ENCODE measurements at regions not wholly inside any gene's neighbourhood (a gene's known extent, or its start where the extent isn't known, plus 50 kb on each side); places are given as distances from the start of the nearest gene placed in this dataset.
"Not testable (repeated sequence)": the region's sequence is repeated elsewhere in the genome, so short reads cannot be mapped to it uniquely, and the experiment has no call there.

- Mint-ChIP-seq H3K4me3 (no peak overlapping the region), H3K27ac (no peak overlapping the region), H3K9me3 (peaks cover 1% of the 10 kb centered on the region), H3K27me3 (no peaks in the 10 kb centered on the region), H3K4me1 (peaks cover 8% of the 10 kb centered on the region), H3K36me3 (no peaks in the 10 kb centered on the region)
- POLR2A ChIA-PET: no interaction called here
- ATAC-seq (ENCODE audit: low read depth) (no peak), DNase-seq (no peak)
These were observed 78.3 kb upstream of the SLC16A7 start for GRCh38 chr12:59517522-59517921.

GRCh38 chr12:59500915-59501314 lies 94.9 kb upstream of the SLC16A7 start:
- Mint-ChIP-seq H3K4me1 (peaks cover 3% of the 10 kb centered on the region), H3K9me3 (no peaks in the 10 kb centered on the region), H3K4me3 (no peak overlapping the region), H3K27me3 (no peaks in the 10 kb centered on the region), H3K36me3 (no peaks in the 10 kb centered on the region), H3K27ac (no peak overlapping the region)
- no peak for DNase-seq
- POLR2A ChIA-PET: no interaction called here
- no peak for ATAC-seq (ENCODE audit: low read depth)

GRCh38 chr12:59500335-59500734 lies 95.5 kb upstream of the SLC16A7 start:
- H3K27ac Mint-ChIP-seq: no peak overlapping the region
- no peaks in the 10 kb centered on the region for H3K9me3 Mint-ChIP-seq
- H3K27me3 Mint-ChIP-seq: no peaks in the 10 kb centered on the region
- POLR2A ChIA-PET: no interaction called here
- no peaks in the 10 kb centered on the region for H3K36me3 Mint-ChIP-seq
- H3K4me3 Mint-ChIP-seq: no peak overlapping the region
- H3K4me1 Mint-ChIP-seq: peaks cover 3% of the 10 kb centered on the region
- ATAC-seq (ENCODE audit: low read depth) (no peak), DNase-seq (no peak)

- Mint-ChIP-seq H3K4me1 (peaks cover 3% of the 10 kb centered on the region), H3K36me3 (no peaks in the 10 kb centered on the region), H3K9me3 (no peaks in the 10 kb centered on the region), H3K27me3 (no peaks in the 10 kb centered on the region), H3K4me3 (no peak overlapping the region), H3K27ac (no peak overlapping the region)
- POLR2A ChIA-PET: no interaction called here
- no peak for DNase-seq
- no peak for ATAC-seq (ENCODE audit: low read depth)
These were observed 96.1 kb upstream of the SLC16A7 start for GRCh38 chr12:59499774-59500173.

GRCh38 chr12:59494617-59495016 lies 101.2 kb upstream of the SLC16A7 start:
- POLR2A ChIA-PET: no interaction called here
- Mint-ChIP-seq H3K27ac (no peak overlapping the region), H3K4me3 (no peak overlapping the region), H3K4me1 (peaks cover 1% of the 10 kb centered on the region), H3K36me3 (peaks cover 2% of the 10 kb centered on the region), H3K9me3 (peaks cover 2% of the 10 kb centered on the region), H3K27me3 (no peaks in the 10 kb centered on the region)
- DNase-seq (no peak), ATAC-seq (ENCODE audit: low read depth) (no peak)

GRCh38 chr12:59491877-59492276 lies 104.0 kb upstream of the SLC16A7 start:
- ATAC-seq (ENCODE audit: low read depth) (no peak), DNase-seq (no peak)
- POLR2A ChIA-PET: no interaction called here
- Mint-ChIP-seq H3K27ac (no peak overlapping the region), H3K4me3 (no peak overlapping the region), H3K9me3 (peaks cover 2% of the 10 kb centered on the region), H3K4me1 (peaks cover 1% of the 10 kb centered on the region), H3K27me3 (no peaks in the 10 kb centered on the region), H3K36me3 (peaks cover 2% of the 10 kb centered on the region)

- no peak for ATAC-seq (ENCODE audit: low read depth)
- no peak overlapping the region for H3K27ac Mint-ChIP-seq
- peaks cover 1% of the 10 kb centered on the region for H3K4me1 Mint-ChIP-seq
- H3K36me3 Mint-ChIP-seq: peaks cover 2% of the 10 kb centered on the region
- POLR2A ChIA-PET: no interaction called here
- H3K4me3 Mint-ChIP-seq: no peak overlapping the region
- no peak for DNase-seq
- no peaks in the 10 kb centered on the region for H3K27me3 Mint-ChIP-seq
- H3K9me3 Mint-ChIP-seq: peaks cover 2% of the 10 kb centered on the region
These were observed 109.0 kb upstream of the SLC16A7 start for GRCh38 chr12:59486827-59487226.

GRCh38 chr12:59484575-59484974 lies 111.3 kb upstream of the SLC16A7 start:
- DNase-seq (no peak), ATAC-seq (ENCODE audit: low read depth) (no peak)
- Mint-ChIP-seq H3K27ac (no peak overlapping the region), H3K27me3 (no peaks in the 10 kb centered on the region), H3K9me3 (peaks cover 2% of the 10 kb centered on the region), H3K36me3 (no peaks in the 10 kb centered on the region), H3K4me1 (no peaks in the 10 kb centered on the region), H3K4me3 (no peak overlapping the region)
- POLR2A ChIA-PET: no interaction called here

- H3K4me3 Mint-ChIP-seq; H3K36me3 Mint-ChIP-seq; H3K4me1 Mint-ChIP-seq; ATAC-seq (ENCODE audit: low read depth); DNase-seq; POLR2A ChIA-PET; H3K27me3 Mint-ChIP-seq: not testable (repeated sequence)
- H3K9me3 Mint-ChIP-seq: peaks cover 14% of the 10 kb centered on the region
- peak overlapping the region; percentile 26 for H3K27ac Mint-ChIP-seq
These were observed 121.6 kb upstream of the SLC16A7 start for GRCh38 chr12:59474236-59474635.

GRCh38 chr12:59472273-59472672 lies 123.6 kb upstream of the SLC16A7 start:
- Mint-ChIP-seq H3K4me3 (no peak overlapping the region), H3K4me1 (peaks cover 2% of the 10 kb centered on the region), H3K27ac (no peak overlapping the region), H3K36me3 (peaks cover 2% of the 10 kb centered on the region), H3K27me3 (no peaks in the 10 kb centered on the region), H3K9me3 (peaks cover 15% of the 10 kb centered on the region)
- DNase-seq: no peak
- no peak for ATAC-seq (ENCODE audit: low read depth)
- POLR2A ChIA-PET: no interaction called here

- Mint-ChIP-seq H3K36me3 (no peaks in the 10 kb centered on the region), H3K27me3 (peaks cover 2% of the 10 kb centered on the region), H3K4me1 (no peaks in the 10 kb centered on the region), H3K9me3 (no peaks in the 10 kb centered on the region), H3K4me3 (no peak overlapping the region), H3K27ac (no peak overlapping the region)
- ATAC-seq (ENCODE audit: low read depth) (no peak), DNase-seq (no peak)
- POLR2A ChIA-PET: no interaction called here
These were observed 135.7 kb upstream of the SLC16A7 start for GRCh38 chr12:59459966-59460660.

GRCh38 chr12:59453475-59453874 lies 142.4 kb upstream of the SLC16A7 start:
- peaks cover 2% of the 10 kb centered on the region for H3K27me3 Mint-ChIP-seq
- no peak overlapping the region for H3K4me3 Mint-ChIP-seq
- no peaks in the 10 kb centered on the region for H3K4me1 Mint-ChIP-seq
- DNase-seq (no peak), ATAC-seq (ENCODE audit: low read depth) (no peak)
- POLR2A ChIA-PET: no interaction called here
- no peaks in the 10 kb centered on the region for H3K9me3 Mint-ChIP-seq
- no peaks in the 10 kb centered on the region for H3K36me3 Mint-ChIP-seq
- no peak overlapping the region for H3K27ac Mint-ChIP-seq

GRCh38 chr12:59452746-59453145 lies 143.1 kb upstream of the SLC16A7 start:
- H3K27ac Mint-ChIP-seq: no peak overlapping the region
- peaks cover 2% of the 10 kb centered on the region for H3K27me3 Mint-ChIP-seq
- no peaks in the 10 kb centered on the region for H3K4me1 Mint-ChIP-seq
- no peak overlapping the region for H3K4me3 Mint-ChIP-seq
- DNase-seq: no peak
- H3K9me3 Mint-ChIP-seq: no peaks in the 10 kb centered on the region
- H3K36me3 Mint-ChIP-seq: no peaks in the 10 kb centered on the region
- ATAC-seq (ENCODE audit: low read depth): no peak
- POLR2A ChIA-PET: no interaction called here

- Mint-ChIP-seq H3K9me3 (no peaks in the 10 kb centered on the region), H3K27me3 (peaks cover 2% of the 10 kb centered on the region), H3K4me3 (no peak overlapping the region), H3K4me1 (no peaks in the 10 kb centered on the region), H3K36me3 (no peaks in the 10 kb centered on the region), H3K27ac (no peak overlapping the region)
- no peak for DNase-seq
- no peak for ATAC-seq (ENCODE audit: low read depth)
- POLR2A ChIA-PET: no interaction called here
These were observed 143.6 kb upstream of the SLC16A7 start for GRCh38 chr12:59452259-59452658.

GRCh38 chr12:59446116-59446515 lies 149.7 kb upstream of the SLC16A7 start:
- no peak overlapping the region for H3K27ac Mint-ChIP-seq
- H3K4me3 Mint-ChIP-seq: no peak overlapping the region
- POLR2A ChIA-PET: no interaction called here
- no peak for ATAC-seq (ENCODE audit: low read depth)
- DNase-seq: no peak
- H3K4me1 Mint-ChIP-seq: no peaks in the 10 kb centered on the region
- H3K9me3 Mint-ChIP-seq: peaks cover 2% of the 10 kb centered on the region
- H3K36me3 Mint-ChIP-seq: no peaks in the 10 kb centered on the region
- peaks cover 2% of the 10 kb centered on the region for H3K27me3 Mint-ChIP-seq

All from activated naive CD8-positive, alpha-beta T cell treated with anti-CD3 and anti-CD28 coated beads, Interleukin-2, amount 10 ng/mL, durations not matched to agents 7 days and 5 days (primary cell).